NCI-H2171 (cell line): ENCODE measurements at regions not wholly inside any gene's neighbourhood (a gene's known extent, or its start where the extent isn't known, plus 50 kb on each side); places are given as distances from the start of the nearest gene placed in this dataset.
A peak's percentile ranks its signal among the peaks of the same experiment; 100 is the strongest.

ENCODE experiments used
- DNase-seq: peaks from one replicate; lab custom pipeline; 2025; lab: John Stamatoyannopoulos, UW

DNA sequence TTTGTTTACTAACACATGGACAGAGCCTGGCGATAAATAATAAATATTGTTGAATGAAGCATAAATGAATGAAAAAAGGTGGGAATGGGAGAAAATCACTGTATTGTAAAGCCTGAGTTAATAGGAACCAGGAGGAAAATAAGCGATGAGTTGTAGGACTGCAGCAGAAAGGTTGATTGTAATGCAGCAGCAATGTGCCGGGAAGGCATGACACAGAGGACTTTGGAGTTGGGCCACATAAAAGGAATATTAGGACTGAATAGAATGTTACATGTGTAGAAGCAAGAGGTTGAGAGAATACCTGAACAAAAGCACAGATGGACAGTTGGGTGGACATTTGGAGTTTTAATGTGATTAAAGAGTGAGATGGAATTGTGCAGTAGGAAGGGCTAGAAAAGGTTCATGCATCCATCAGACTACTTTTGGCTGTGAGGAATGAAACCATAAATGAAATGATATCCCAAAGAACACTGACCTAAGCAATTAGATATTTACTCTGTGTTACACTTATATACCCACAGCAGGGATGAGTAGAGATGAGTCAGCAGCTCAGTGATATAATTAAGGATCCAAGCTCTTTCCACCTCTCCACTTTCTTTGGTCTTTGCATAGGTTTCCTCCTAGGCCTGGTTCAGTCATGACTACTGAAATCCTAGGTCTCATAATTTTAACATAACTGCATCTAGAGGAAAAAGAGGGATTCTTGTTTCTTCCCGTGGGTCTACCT lies 55.4 kb downstream of the CCER1 start:
- DNase-seq, result no peak

DNA sequence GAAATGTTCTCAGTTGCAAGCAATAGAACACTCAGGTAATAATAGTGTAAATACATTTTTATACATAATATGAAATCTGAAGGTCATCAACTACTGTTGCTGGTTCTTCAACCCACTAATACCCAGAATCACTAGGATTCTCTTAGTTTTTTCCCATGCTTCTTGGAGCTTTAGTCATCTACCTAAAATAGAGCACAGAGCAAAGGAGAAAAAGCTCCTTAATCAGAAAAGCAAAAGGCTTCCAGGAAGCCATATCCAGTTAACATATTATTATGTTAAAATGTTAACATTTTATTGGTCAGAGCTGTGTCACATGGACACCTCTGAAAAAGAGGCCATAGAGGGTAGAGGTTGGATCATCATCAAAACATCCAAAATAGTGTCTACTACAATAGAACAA lies 57.0 kb downstream of the CCER1 start:
- DNase-seq, result no peak

GRCh38 chr12:90897316-90897715 lies 57.7 kb downstream of the CCER1 start:
- no peak for DNase-seq

- no peak for DNase-seq
These were observed 58.2 kb downstream of the CCER1 start for GRCh38 chr12:90896821-90897220.

DNA sequence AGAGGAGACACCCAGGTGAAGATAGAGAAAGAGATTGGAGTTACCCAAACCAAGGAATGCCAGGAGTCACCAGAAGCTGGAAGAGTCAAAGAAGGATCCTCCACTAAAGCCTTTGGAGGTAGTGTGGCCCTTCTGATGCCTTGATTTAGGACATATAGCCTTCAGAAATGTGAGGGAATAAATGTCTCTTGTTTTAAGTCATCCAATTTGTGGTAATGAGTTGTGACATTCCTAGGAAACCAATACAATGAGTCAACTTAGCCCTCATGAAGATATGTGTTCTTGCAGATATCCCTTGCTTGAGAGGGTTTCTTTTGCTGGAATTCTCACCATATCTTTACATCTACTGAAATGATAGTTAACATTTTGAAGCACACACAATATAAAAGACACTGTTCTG lies 58.8 kb downstream of the CCER1 start:
- DNase-seq, result no peak

DNA sequence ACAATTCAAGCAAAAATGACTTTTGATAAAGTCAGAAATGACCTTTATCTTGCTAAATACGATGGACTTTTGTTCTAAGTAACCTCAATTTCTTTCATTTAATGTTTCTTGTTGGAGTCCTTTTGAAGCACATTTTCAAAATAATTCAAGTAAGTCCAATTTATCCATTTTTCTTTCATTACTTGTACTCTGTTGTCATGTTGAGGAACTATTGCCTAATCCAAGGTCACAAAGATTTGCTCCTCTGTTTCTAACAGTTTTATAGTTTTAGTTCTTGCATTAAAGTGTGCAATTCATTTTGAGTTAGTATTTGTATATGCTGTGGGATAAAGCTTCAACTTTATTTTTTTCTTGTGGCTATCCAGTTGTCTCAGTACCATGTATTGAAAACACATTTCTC lies 66.7 kb downstream of the CCER1 start:
- DNase-seq, result no peak

DNA sequence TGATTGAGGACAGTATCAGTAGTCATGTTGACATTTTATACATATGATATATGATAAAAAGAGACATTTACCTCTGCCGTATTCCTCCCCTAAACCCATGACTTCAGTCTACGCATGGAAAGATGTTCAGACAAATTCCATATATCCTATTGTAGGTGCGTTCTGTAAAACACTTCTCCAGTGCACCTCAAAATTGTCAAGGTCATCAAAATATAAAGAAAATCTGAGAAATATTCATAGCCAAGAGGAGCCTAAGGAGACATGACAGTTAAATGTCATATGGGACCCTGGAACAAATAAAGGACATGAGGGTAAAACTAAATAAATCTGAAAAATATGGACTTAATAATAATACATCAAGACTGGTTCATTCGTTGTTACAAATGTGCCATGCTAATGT lies 71.5 kb downstream of the CCER1 start:
- DNase-seq, result no peak

DNA sequence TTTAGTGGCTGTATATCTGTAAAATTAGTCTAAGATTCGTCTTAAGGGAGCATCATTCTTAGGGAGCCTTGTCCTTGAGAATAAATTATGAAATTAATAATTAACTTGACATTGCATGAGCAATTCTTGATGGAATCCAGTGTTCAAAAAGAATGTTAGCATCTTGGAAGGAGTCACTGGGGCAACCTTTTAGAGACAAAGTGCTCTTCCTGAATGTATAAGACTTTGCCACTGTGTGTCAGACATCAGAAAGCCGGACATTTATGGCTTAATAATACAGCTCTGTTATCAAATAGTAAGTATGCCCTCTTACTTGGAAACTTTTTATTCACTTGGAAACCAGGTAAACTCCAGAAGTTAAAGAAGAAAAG lies 83.3 kb downstream of the CCER1 start:
- DNase-seq, result no peak

DNA sequence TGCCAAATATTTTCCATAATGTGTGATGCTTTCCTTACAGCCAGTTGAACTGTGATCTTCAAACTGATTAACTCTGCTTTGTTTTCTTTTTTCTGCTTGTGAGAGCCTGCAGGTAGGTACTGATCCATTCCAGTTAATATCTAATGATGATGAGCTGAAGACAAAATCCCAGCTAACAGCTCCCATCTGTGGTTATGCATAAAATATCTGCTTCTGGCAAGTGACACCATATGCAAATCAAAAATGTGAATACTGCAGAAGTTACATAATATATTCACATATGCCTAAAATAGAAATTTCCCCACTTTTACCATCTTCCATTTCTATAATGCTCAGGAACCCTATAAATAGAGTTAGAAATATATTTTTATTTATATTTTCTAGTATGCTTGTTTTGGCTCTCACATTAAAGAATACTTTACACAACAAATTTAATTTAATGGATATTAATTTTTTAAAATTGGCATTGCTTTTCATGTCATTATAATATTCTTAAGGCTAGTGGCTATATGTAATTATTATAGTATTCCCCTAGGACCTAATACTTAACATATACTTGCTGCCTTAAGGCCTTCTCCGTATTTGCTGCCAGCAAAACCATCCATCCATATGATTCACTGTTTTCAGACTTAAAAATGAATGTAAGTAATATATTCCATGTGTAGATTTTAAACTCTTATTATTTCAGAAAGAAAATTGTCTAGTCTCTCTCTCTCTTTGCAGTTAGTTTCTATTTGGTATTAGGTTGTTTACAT lies 83.8 kb downstream of the CCER1 start:
- DNase-seq, result no peak

DNA sequence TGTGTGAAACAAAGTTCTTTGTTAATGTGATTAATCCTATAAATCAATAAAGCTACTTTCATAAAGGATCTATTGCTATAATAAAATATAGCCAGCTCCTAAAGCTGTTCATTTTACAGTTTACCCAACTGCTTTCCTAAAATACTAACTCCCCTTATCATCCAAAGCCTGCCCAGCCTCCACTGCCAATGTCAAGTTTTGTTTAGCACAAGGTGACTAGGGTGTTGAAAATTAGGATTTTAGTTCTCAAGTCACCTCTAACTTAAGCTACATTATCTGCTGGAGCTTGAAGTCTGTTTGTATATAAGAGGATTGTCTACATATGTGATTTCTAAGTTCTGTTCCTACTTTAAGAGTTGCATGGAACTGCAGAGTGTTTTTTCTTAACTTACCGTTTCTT lies 86.3 kb downstream of the CCER1 start:
- DNase-seq, result no peak

GRCh38 chr12:90859591-90859990 lies 95.4 kb downstream of the CCER1 start:
- no peak for DNase-seq

GRCh38 chr12:90858252-90858651 lies 96.7 kb downstream of the CCER1 start:
- DNase-seq, result no peak

DNA sequence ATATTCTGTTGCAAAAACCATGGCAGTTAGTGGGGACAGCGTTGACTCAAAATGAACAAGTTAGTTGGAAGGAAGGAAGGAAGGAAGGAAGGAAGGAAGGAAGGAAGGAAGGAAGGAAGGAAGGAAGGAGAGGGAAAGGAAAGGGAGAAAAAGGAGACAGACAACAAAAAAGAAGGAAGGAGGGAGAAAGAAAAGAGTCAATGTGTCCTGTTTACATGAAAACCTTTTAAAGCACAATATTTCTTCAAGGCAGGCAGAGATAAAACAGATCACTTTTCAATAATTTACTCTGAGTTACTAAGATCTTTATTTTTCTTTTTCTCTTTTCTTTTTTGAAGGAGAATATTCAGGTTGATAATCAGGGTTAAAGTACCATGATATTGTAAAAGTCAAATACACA lies 99.4 kb downstream of the CCER1 start:
- DNase-seq, result no peak

GRCh38 chr12:90854136-90854689 lies 100.8 kb downstream of the CCER1 start:
- peak; percentile 29 for DNase-seq

GRCh38 chr12:90851800-90852718 lies 102.9 kb downstream of the CCER1 start:
- no peak for DNase-seq

GRCh38 chr12:90842477-90842876 lies 112.5 kb downstream of the CCER1 start:
- no peak for DNase-seq

DNA sequence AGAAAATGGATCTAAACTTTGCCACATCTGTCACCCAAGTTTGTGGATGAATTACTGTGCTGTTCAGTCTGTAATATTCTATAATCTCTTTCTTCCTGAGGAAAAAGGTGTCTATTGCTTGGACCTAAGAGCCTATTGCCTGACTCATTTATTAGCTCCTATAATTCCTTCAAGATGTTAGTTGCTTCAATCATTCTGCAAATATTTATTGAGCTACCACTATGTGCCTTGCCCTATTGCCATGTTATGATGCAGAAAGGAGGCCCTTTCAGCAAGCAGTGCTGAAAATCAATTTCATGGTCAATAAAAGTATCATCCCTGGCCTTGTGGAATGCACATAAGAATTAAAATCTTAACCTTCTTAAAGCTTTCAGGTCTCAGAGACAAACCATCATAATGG lies 113.6 kb downstream of the CCER1 start:
- DNase-seq, result no peak

GRCh38 chr12:90839346-90839745 lies 115.6 kb downstream of the CCER1 start:
- no peak for DNase-seq

DNA sequence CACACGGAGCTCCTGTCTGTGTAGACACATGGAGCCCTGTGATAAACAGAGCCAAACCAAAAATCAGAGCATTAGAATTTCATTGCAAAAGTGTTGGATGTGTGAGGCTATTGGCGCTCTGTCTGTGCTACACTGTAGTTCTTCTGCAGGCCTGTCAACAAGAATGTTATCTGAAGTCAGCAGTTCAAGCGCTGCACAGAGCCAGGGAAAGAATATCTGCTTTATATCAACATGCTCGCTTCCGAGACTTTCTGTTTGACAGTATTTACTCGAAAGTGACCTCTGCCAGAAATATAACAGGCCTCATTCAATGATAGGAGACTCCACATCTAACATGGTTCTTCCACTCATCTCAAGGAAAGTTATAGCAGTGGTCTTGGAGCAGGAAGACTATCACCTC lies 118.3 kb downstream of the CCER1 start:
- DNase-seq, result no peak

GRCh38 chr12:90833228-90833627 lies 121.7 kb downstream of the CCER1 start:
- DNase-seq, result no peak

DNA sequence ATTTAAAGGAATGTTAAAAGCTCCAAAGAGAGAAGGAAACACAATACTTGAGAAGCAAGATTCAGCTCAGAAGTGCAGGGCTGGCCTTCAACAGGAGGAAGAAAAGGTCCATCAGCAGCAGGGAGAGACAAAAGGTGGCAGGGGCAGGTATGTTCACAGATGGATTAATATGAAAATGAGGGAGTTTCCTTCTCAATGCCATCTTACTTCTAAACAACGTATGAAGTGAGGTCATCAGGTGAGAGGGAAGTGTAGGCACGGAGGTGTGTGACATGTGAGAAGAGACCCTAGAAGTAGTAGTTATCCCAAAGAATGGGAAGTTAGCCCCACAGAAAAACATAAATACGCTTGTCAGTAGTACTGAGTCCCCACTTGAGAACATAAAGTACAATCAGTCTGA lies 122.5 kb downstream of the CCER1 start:
- DNase-seq, result no peak

- no peak for DNase-seq
These were observed 123.3 kb downstream of the CCER1 start for GRCh38 chr12:90831712-90832111.
